CD1c-positive myeloid dendritic cell (primary cell): ENCODE measurements at regions not wholly inside any gene's neighbourhood (a gene's known extent, or its start where the extent isn't known, plus 50 kb on each side); places are given as distances from the start of the nearest gene placed in this dataset.

ENCODE experiments used
- DNase-seq: peaks from one replicate; pipeline ENCODE4 v3.0.0-alpha.2; 2016; ENCODE audit errors: extremely low spot score

GRCh38 chr3:194993896-194994295 is 277.1 kb downstream of the XXYLT1 start:
- DNase-seq, result no peak

DNA sequence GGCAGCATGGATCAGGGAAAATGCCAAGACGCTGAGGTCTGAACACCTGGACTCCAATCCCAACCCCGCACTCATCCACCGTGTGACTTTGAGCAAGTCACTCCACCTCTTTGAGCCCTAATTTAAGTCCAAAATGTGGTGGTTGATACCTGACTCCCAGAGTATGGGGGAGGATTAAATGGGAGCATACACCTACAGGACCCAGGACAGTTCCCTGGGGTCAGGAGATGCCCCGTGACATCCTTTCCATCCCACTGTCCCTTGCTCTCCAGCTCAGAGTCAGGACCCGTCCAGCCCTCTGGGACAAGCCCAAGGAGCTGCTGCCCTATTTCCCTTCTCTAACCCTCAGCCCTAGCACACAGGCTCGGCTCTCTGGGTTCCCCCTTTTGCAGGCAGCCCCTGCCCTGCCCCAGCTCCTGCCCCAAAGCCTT is 276.4 kb downstream of the XXYLT1 start:
- no peak for DNase-seq

- no peak for DNase-seq
Observed at GRCh38 chr3:194995334-194995733, 275.6 kb downstream of the XXYLT1 start.

DNA sequence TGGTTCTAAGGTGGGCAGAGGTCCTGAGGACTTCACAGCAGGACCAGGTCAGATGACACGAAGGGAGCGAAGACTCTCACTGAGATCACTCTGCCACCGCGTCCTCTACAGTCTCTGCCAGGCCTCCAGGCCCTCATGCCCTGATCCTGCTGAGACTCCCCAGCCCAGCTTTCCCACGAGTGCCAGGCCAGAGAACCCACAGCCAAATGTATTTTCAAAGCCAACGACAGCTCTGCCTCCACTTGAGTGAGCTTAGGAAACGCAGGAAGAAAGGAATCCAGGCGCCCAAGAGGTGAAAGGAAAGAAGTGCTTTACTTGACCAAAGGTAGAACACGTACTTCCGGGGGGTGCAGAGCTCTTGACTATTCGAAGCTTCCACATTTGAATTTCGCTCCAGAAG is 275.0 kb downstream of the XXYLT1 start:
- no peak for DNase-seq

GRCh38 chr3:194996746-194997145 is 274.2 kb downstream of the XXYLT1 start:
- no peak for DNase-seq

GRCh38 chr3:194998417-194998816 is 272.5 kb downstream of the XXYLT1 start:
- DNase-seq, result no peak

- no peak for DNase-seq
Observed at GRCh38 chr3:194998948-194999347, 272.0 kb downstream of the XXYLT1 start.

DNA sequence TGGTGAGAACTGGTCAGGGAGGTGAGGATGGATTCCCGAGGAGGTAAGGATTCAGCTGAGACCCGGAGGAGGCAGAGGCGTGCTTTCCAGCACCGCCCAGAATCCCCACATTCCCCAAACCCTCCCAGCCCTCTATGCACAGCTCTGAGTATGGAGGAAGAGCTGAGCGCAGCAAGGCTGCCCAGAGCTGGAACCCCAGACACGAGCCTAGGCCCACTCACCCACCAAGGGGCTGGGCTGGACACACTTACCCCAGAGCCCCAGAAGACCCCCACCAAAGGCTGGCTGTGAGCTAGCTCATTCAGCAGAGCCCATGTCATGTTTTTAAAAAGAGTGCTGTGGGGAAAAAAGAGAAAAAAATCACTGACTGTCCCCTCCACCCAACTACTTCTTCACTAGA is 271.5 kb downstream of the XXYLT1 start:
- no peak for DNase-seq

- DNase-seq, result no peak
Observed at GRCh38 chr3:195001261-195001660, 269.7 kb downstream of the XXYLT1 start.

GRCh38 chr3:195001961-195002861 is 268.7 kb downstream of the XXYLT1 start:
- peak; percentile 41 for DNase-seq

DNA sequence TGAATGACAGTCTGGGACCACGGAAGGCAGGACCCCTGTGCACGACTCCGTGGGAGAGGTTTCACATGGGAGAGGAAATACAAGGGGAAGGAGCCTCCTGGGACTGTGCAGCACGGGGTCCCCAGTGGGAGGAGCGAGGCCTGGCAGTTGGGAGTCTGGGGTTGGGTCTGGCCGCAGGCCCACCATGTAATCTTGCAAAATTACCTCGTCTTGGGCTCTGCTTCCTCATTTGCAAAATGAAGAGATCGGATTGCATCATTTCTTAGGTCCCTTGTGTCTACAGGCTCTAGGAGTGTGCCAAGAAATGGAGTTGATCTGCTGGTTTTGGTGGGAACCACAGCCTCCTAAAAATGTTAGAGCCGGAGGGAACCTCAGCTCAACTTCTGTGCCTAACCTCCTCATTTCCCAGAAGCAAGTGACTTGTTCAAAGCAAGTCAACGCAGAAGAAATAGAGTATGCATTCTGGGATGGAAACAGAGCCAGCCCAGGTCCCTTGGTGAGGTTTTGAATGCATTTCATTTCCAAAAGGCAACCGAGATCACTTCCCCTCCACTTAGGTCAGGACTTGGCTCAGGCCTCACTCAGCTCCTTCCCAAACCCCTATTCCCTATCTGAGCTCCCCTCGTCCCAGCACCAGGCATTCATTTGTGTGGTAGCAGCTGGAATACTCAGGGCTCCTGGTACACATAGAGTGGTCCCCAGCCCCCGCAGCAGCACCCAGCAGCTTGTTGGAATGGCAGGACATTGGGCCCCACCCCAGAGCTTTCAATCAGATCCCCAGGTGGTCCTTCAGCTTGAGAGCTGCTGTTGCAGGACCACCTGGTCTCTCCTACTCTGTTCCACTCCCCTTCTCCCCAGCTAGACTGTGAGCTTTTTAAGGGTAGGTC is 267.7 kb downstream of the XXYLT1 start:
- peak; percentile 83 for DNase-seq

DNA sequence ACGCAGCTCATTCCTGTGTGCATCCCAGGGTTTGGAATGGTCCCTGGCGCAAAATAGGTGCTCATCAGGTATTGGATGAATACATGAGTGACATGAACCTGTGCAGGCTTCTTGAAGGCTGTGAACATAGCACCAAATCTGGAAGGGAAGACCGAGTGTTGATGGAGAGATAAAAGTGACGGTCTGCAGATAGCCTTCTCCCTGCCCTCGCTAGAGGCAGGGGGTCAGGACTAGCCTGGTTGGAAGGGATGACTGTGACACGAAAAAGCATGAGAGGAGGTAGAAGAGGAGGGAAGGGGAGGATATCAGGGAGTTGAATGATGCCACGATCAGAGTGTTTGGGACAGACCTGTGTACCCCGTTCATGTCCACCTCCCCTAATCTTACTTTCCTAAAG is 267.1 kb downstream of the XXYLT1 start:
- DNase-seq, result no peak

GRCh38 chr3:195004512-195005250 is 266.3 kb downstream of the XXYLT1 start:
- no peak for DNase-seq

- DNase-seq, result no peak
Observed at GRCh38 chr3:195005251-195005620, 265.7 kb downstream of the XXYLT1 start.

DNA sequence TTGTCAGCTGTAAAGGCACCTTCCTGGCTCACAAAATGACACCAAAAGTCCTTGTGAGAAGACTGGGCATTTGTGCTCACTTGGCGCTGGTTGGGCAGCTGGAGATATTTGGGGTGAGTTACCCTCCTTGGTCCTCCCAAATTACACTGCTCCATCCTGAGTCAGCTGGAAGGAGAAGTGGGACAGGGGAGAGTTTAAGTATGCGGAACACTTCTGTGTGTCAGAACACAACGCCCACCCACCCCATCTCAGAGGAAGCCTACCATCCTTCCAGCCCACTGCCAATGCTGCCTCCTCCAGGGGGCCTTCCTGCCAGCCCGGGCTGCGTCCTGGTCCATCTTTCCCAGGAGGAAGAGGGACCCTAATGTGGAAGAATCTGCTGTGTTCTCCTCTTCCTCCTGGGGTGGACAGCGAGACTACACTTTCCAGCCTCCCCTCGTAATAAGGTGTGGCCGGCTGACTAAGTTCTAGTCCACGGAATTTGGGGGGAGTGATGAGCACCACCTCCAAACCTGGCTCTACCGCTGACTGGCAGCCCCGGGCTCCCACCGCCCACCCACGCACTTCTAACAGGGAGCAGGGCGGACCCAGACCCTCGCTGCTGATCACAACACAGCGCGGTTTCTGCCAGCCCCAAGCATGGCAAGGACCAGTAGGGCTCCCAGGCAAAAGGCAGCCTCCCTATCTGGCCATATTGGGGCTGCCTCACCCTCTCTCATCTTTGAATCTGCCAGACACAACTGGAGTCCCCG is 265.0 kb downstream of the XXYLT1 start:
- DNase-seq, result peak; percentile 61

GRCh38 chr3:195007151-195007550 is 263.8 kb downstream of the XXYLT1 start:
- no peak for DNase-seq

DNA sequence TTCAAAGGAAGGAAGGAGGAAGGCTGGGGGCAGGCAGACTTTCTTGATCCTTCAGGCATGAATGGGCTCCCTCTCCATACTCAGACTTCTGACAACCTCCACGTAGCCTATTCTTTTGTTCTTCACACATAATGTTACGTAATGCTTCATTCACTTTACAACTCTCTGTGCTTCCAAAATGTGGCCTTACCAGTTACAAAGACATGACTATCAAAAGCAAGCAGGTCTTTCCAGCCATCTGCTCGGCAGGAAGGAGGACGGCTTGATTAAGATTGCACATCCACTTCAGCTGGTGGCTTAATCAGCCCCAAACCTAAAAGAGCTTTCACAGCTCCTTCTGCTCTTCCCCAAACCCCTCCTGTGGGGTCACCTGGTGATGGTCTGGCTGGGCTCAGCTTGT is 263.2 kb downstream of the XXYLT1 start:
- no peak for DNase-seq

DNA sequence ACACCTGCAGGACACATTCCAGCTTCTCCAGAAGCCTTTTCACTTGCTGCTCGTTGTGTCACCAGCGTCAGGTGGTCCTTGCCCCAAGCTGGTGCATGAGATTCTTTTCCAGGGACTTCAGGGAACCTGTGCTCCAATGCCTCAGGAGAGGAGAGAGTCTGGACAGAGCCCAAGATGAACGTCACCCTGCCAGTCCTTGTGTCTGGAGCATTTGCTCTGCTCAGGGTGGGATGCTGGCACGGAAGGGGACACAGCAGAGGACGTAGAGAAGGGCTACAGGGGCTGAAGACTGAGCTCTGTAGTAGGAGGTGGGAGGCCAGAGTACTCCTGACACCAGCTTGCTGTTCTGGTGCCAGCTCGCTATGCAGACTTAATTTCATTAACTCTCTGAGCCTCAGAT is 262.1 kb downstream of the XXYLT1 start:
- DNase-seq, result no peak

DNA sequence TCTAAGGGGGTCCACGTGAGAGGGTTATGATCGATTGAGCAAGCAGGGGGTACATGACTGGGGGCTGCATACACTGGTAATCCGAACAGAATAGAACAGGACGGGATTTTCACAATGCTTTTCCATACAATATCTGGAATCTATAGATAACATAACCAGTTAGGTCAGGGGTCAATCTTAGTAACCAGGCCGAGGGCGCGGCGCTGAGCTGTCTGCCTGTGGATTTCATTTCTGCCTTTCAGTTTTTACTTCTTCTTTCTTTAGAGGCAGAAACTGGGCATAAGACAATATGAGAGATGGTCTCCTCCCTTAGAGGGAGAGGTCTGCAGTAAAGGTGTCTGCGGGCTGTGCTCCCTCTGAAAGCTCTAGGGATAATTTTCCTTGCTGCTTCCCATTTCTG is 261.3 kb downstream of the XXYLT1 start:
- DNase-seq, result peak; percentile 47

DNA sequence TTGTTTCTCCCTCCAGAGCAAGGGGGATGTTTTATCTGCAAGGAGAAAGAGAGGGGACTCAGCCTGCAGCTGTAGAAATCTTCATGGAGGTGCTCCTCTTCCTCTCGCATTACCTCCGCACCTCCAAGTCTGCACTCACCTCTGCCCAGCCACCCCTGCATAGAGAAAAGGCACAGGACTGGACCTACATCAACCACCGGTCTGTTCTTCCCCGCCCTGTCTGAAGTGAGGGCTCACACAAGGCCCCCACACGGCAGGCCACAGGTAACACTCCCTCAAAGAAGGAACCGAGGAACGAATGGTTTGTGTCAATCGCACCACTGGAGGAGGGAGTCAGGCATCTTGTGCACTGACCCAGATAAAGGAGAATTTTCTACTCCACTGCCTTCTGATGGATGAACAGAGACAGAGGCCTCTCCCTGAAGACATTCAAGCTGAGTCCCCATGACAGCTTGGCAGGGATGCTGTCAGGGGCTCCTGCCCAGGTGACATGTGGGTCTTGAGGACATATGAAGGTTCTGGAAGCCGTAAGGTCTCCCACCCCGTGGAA is 260.3 kb downstream of the XXYLT1 start:
- no peak for DNase-seq

- DNase-seq, result no peak
Observed at GRCh38 chr3:195011231-195011834, 259.6 kb downstream of the XXYLT1 start.
